ENCODE measurements at regions not wholly inside any gene's neighbourhood (a gene's known extent, or its start where the extent isn't known, plus 50 kb on each side); places are given as distances from the start of the nearest gene placed in this dataset.

GRCh38 chr6:55064711-55065420 lies 109.4 kb upstream of the HCRTR2 start:
- POLR2A ChIA-PET: no interaction called here
- ATAC-seq: no peak
- no peak for TF ChIP-seq ELF1 (IDR thresholded peaks at IDR 0.05; ENCODE audit: borderline replicate concordance, low read depth)
- no peak for TF ChIP-seq YY1 (IDR thresholded peaks at IDR 0.05; ENCODE audit: extremely low read depth, insufficient replicate concordance, low read depth, low read length)
- no peak for TF ChIP-seq FOSL1 (IDR thresholded peaks at IDR 0.05; ENCODE audit: low read depth)
- no peak for TF ChIP-seq POLR2A (IDR thresholded peaks at IDR 0.05; ENCODE audit: borderline replicate concordance, extremely low read depth, insufficient read depth, insufficient read length)

GRCh38 chr6:55069132-55069781 lies 105.1 kb upstream of the HCRTR2 start:
- no TSS peak for BruUV-seq (replicated peaks)
- H3K27me3 ChIP-seq (ENCODE audit: insufficient read depth, low read length): no peaks in the 10 kb centered on the region
- no peak overlapping the region for H3K4me3 ChIP-seq (replicated peaks in 1 of 2; ENCODE audit: low read depth in 1 of 2, low read length in 2 of 2)
- H3K27ac ChIP-seq (ENCODE audit: low read depth, low read length): no peak overlapping the region
- H3K4me1 ChIP-seq (ENCODE audit: control insufficient read depth in 1 of 2, insufficient read depth in 2 of 2, low read length in 2 of 2): no peaks in the 10 kb centered on the region
- intact Hi-C loops (cut with micrococcal nuclease): loop anchor here (1.0 to 10.0 kb wide), 5 partner anchors 191 to 824 kb away; no protein-coding TSS in a partner anchor
- H3K4me2 ChIP-seq (ENCODE audit: low read length): no peak overlapping the region
- peak; percentile 93 for TF ChIP-seq RAD21 (IDR thresholded peaks at IDR 0.05; ENCODE audit: low read depth)
- TF ChIP-seq YY1 (IDR thresholded peaks at IDR 0.05; ENCODE audit: extremely low read depth, insufficient replicate concordance, low read depth, low read length): no peak
- peak; percentile 65 to 82 (median 71) for TF ChIP-seq CTCF (IDR thresholded peaks at IDR 0.05 in 2 of 3, conservative IDR thresholded peaks at IDR 0.05 in 1 of 3; ENCODE audit: borderline replicate concordance in 1 of 3, insufficient read depth in 1 of 3, low read depth in 2 of 3, low read length in 2 of 3)
- no peaks in the 10 kb centered on the region for H4K20me1 ChIP-seq (ENCODE audit: insufficient read depth)
- H3K36me3 ChIP-seq (ENCODE audit: control insufficient read depth in 1 of 2, insufficient read depth in 2 of 2, low read length in 2 of 2): 0 out of 4 replicates have a peak, but pooled peaks cover 0 to 2% of the 10 kb centered on the region in 2 experiments
- H3K9me3 ChIP-seq (ENCODE audit: control insufficient read depth in 1 of 2, insufficient read depth in 1 of 2, low read depth in 1 of 2, low read length in 2 of 2): no peaks in the 10 kb centered on the region
- H3K9me2 ChIP-seq (ENCODE audit: insufficient read depth): no peaks in the 10 kb centered on the region
- POLR2A ChIA-PET: no interaction called here
- peak overlapping the region; percentile 95 for H2AFZ ChIP-seq (ENCODE audit: low read depth, low read length, poor library complexity, severe bottlenecking)
- DNase-seq (ENCODE audit: low read depth, low spot score) (peak; percentile 49), ATAC-seq (peak; percentile 79)
- no peaks in the 10 kb centered on the region for H3K79me2 ChIP-seq (ENCODE audit: insufficient read depth, low read length)
- no peak overlapping the region for H3K9ac ChIP-seq (ENCODE audit: low read length)
- CTCF ChIA-PET: interaction anchor here (0.6 to 2.0 kb wide), 8 partner anchors 10 to 351 kb away, joined by 3 to 21 read pairs (median 4); no protein-coding TSS in a partner anchor
- RAD21 ChIA-PET (ENCODE audit: low non-redundant PET in 1 of 2, low total read pairs in 2 of 2, uncharacterized antibody in 2 of 2, unreplicated experiment in 2 of 2): interaction anchor here (0.6 to 1.5 kb wide), 4 partner anchors 189 to 351 kb away, joined by 3 to 6 read pairs (median 6); no protein-coding TSS in a partner anchor

More at GRCh38 chr6:55064711-55065420, 109.4 kb upstream of the HCRTR2 start:
- Histone ChIP-seq H3K4me1 (ENCODE audit: control insufficient read depth in 1 of 2, insufficient read depth in 2 of 2, low read length in 2 of 2) (no peaks in the 10 kb centered on the region), H3K4me3 (replicated peaks in 1 of 2; ENCODE audit: low read depth in 1 of 2, low read length in 2 of 2) (no peak overlapping the region), H3K9me3 (ENCODE audit: control insufficient read depth in 1 of 2, insufficient read depth in 1 of 2, low read depth in 1 of 2, low read length in 2 of 2) (no peaks in the 10 kb centered on the region), H3K27me3 (ENCODE audit: insufficient read depth, low read length) (no peaks in the 10 kb centered on the region), H3K79me2 (ENCODE audit: insufficient read depth, low read length) (no peaks in the 10 kb centered on the region), H3K4me2 (ENCODE audit: low read length) (no peak overlapping the region), H3K36me3 (ENCODE audit: control insufficient read depth in 1 of 2, insufficient read depth in 2 of 2, low read length in 2 of 2) (0 out of 4 replicates have a peak, but pooled peaks cover 0 to 2% of the 10 kb centered on the region in 2 experiments), H4K20me1 (ENCODE audit: insufficient read depth) (no peaks in the 10 kb centered on the region), H3K9me2 (ENCODE audit: insufficient read depth) (no peaks in the 10 kb centered on the region), H2AFZ (ENCODE audit: low read depth, low read length, poor library complexity, severe bottlenecking) (no peak overlapping the region), H3K9ac (ENCODE audit: low read length) (no peak overlapping the region), H3K27ac (ENCODE audit: low read depth, low read length) (no peak overlapping the region)
- CTCF ChIA-PET: interaction anchor here (0.6 kb wide), 1 partner anchor 181 kb away, joined by 4 read pairs; no protein-coding TSS in a partner anchor
- RAD21 ChIA-PET (ENCODE audit: low non-redundant PET in 1 of 2, low total read pairs in 2 of 2, uncharacterized antibody in 2 of 2, unreplicated experiment in 2 of 2): interaction anchor here in 1 of 2 experiments (1.0 kb wide), 1 partner anchor 1079 kb away, joined by 3 read pairs; no protein-coding TSS in a partner anchor
- intact Hi-C loops (cut with micrococcal nuclease): loop anchor here (10.0 kb wide), 2 partner anchors 260 to 820 kb away; no protein-coding TSS in a partner anchor
- BruUV-seq (replicated peaks): no TSS peak
- no peak for DNase-seq (ENCODE audit: low read depth, low spot score)

All from HCT116 (cell line).